ENCODE measurements at regions not wholly inside any gene's neighbourhood (a gene's known extent, or its start where the extent isn't known, plus 50 kb on each side); places are given as distances from the start of the nearest gene placed in this dataset.
"Not testable (repeated sequence)": the region's sequence is repeated elsewhere in the genome, so short reads cannot be mapped to it uniquely, and the experiment has no call there.

GRCh38 chr5:71771191-71771590, 52.1 kb downstream of the CARTPT start:
- DNase-seq (ENCODE audit: low read depth in 4 of 4, low spot score in 3 of 4), result no peak

GRCh38 chr5:71778678-71779276, 59.7 kb downstream of the CARTPT start:
- peak in 1 of 4 donors; percentile 10 for DNase-seq (ENCODE audit: low read depth in 4 of 4, low spot score in 3 of 4)

- no peak for DNase-seq (ENCODE audit: low read depth in 4 of 4, low spot score in 3 of 4)
Observed at GRCh38 chr5:71780597-71780996, 61.5 kb downstream of the CARTPT start.

- DNase-seq (ENCODE audit: low read depth in 4 of 4, low spot score in 3 of 4), result no peak
Observed at GRCh38 chr5:71782393-71782770, 63.3 kb downstream of the CARTPT start.

GRCh38 chr5:71782771-71783770, 64.0 kb downstream of the CARTPT start:
- peak; percentile 63 to 74 (median 70) for DNase-seq (ENCODE audit: low read depth in 4 of 4, low spot score in 3 of 4)

- no peak for DNase-seq (ENCODE audit: low read depth in 4 of 4, low spot score in 3 of 4)
Observed at GRCh38 chr5:71783891-71784290, 64.8 kb downstream of the CARTPT start.

GRCh38 chr5:71786337-71787055, 67.4 kb downstream of the CARTPT start:
- no peak for DNase-seq (ENCODE audit: low read depth in 4 of 4, low spot score in 3 of 4)

- no peak for DNase-seq (ENCODE audit: low read depth in 4 of 4, low spot score in 3 of 4)
Observed at GRCh38 chr5:71788794-71789193, 69.7 kb downstream of the CARTPT start.

GRCh38 chr5:71789746-71790145, 70.7 kb downstream of the CARTPT start:
- DNase-seq (ENCODE audit: low read depth in 4 of 4, low spot score in 3 of 4), result no peak

- DNase-seq (ENCODE audit: low read depth in 4 of 4, low spot score in 3 of 4), result no peak
Observed at GRCh38 chr5:71790433-71790832, 71.4 kb downstream of the CARTPT start.

- not testable (repeated sequence) for DNase-seq (ENCODE audit: low read depth in 4 of 4, low spot score in 3 of 4)
Observed at GRCh38 chr5:71792041-71792440, 73.0 kb downstream of the CARTPT start.

- DNase-seq (ENCODE audit: low read depth in 4 of 4, low spot score in 3 of 4), result no peak
Observed at GRCh38 chr5:71794061-71794695, 75.1 kb downstream of the CARTPT start.

- no peak for DNase-seq (ENCODE audit: low read depth in 4 of 4, low spot score in 3 of 4)
Observed at GRCh38 chr5:71802673-71803072, 83.6 kb downstream of the CARTPT start.

- DNase-seq (ENCODE audit: low read depth in 4 of 4, low spot score in 3 of 4), result no peak
Observed at GRCh38 chr5:71806711-71807110, 87.6 kb downstream of the CARTPT start.

- DNase-seq (ENCODE audit: low read depth in 4 of 4, low spot score in 3 of 4), result no peak
Observed at GRCh38 chr5:71807909-71808308, 88.8 kb downstream of the CARTPT start.

- no peak for DNase-seq (ENCODE audit: low read depth in 4 of 4, low spot score in 3 of 4)
Observed at GRCh38 chr5:71809446-71809845, 90.4 kb downstream of the CARTPT start.

- no peak for DNase-seq (ENCODE audit: low read depth in 4 of 4, low spot score in 3 of 4)
Observed at GRCh38 chr5:71810023-71810422, 90.9 kb downstream of the CARTPT start.

GRCh38 chr5:71810471-71811195, 91.6 kb downstream of the CARTPT start:
- no peak for DNase-seq (ENCODE audit: low read depth in 4 of 4, low spot score in 3 of 4)

GRCh38 chr5:71811779-71812178, 92.7 kb downstream of the CARTPT start:
- DNase-seq (ENCODE audit: low read depth in 4 of 4, low spot score in 3 of 4), result no peak

GRCh38 chr5:71816307-71816706, 97.2 kb downstream of the CARTPT start:
- DNase-seq (ENCODE audit: low read depth in 4 of 4, low spot score in 3 of 4), result no peak

Data from right renal pelvis (tissue), 4 donors.